HCT116 (cell line): ENCODE measurements at regions not wholly inside any gene's neighbourhood (a gene's known extent, or its start where the extent isn't known, plus 50 kb on each side); places are given as distances from the start of the nearest gene placed in this dataset.

ENCODE experiments used
- ATAC-seq: fragments of 200-7000 bp; cut with Tn5 transposase; 2 replicates; pipeline ENCODE4 v1.9.1; 2020; ENCODE audit warnings: mild to moderate bottlenecking, moderate library complexity
- BruUV-seq: library from RNA; stranded (reverse); fragments of 400-500 nt; replicated peaks from 2 replicates; lab custom pipeline; 2021; lab: Mats Ljungman, UMichigan
- CTCF ChIA-PET: fragments of 300-600 bp; sonication (Branson Sonifier 250); formaldehyde crosslinking; loops from one replicate; lab custom pipeline; 2021; ENCODE audit warnings: antibody characterized with exemption; lab: Charles Lee
- POLR2A ChIA-PET: fragments of 300-600, 350-600 bp; sonication (Branson Sonifier 250); formaldehyde crosslinking; loops from one replicate; lab custom pipeline; 2021; ENCODE audit warnings: antibody characterized with exemption; lab: Charles Lee
- RAD21 ChIA-PET, 2 experiments: fragments of 300-600 bp; sonication (Branson Sonifier 250); formaldehyde crosslinking; loops; one replicate each; lab custom pipeline; 2023; ENCODE audit warnings: low total read pairs in 2 of 2; ENCODE audit not compliant: uncharacterized antibody in 2 of 2, unreplicated experiment in 2 of 2, low non-redundant PET in 1 of 2; lab: Charles Lee
- DNase-seq: peaks from one replicate; pipeline ENCODE4 v3.0.0-alpha.2; 2010; ENCODE audit warnings: low read depth, low spot score
- H2AFZ ChIP-seq: fragments of 200-600 bp; shearing (Covaris generic), sonication (generic); 2 replicates; pipeline ENCODE4 v1.6.1; 2017; ENCODE audit warnings: low read depth, mixed run types, mixed read lengths, antibody characterized with exemption, low read length; ENCODE audit not compliant: poor library complexity, severe bottlenecking
- H3K27ac ChIP-seq: 2 replicates; pipeline ENCODE4 v1.5.1; 2012; ENCODE audit warnings: low read depth, low read length
- H3K27me3 ChIP-seq: fragments of 200-600 bp; sonication (generic); 2 replicates; pipeline ENCODE4 v1.6.1; 2016; ENCODE audit warnings: mixed run types, low read length, mixed read lengths; ENCODE audit not compliant: insufficient read depth
- H3K36me3 ChIP-seq, 2 experiments: fragments of 200-500 bp in 1 of 2; fragments of 200-600 bp in 1 of 2; sonication (Bioruptor generic) in 1 of 2; sonication (generic) in 1 of 2; 2 replicates each; pipeline versions ENCODE4 v1.5.1 to v1.6.1; 2014 to 2016; ENCODE audit warnings: low read length in 2 of 2, inconsistent platforms in 1 of 2, mixed read lengths in 1 of 2, mixed run types in 1 of 2; ENCODE audit not compliant: insufficient read depth in 2 of 2, control insufficient read depth in 1 of 2
- H3K4me1 ChIP-seq, 2 experiments: fragments of 200-600 bp in 1 of 2; sonication (generic) in 1 of 2; 2 replicates each; pipeline versions ENCODE4 v1.5.1 to v1.6.1; 2012 to 2017; ENCODE audit warnings: low read length in 2 of 2, inconsistent platforms in 1 of 2, mild to moderate bottlenecking in 1 of 2, mixed read lengths in 1 of 2, mixed run types in 1 of 2, moderate library complexity in 1 of 2; ENCODE audit not compliant: insufficient read depth in 2 of 2, control insufficient read depth in 1 of 2
- H3K4me2 ChIP-seq: fragments of 200-600 bp; sonication (generic); 2 replicates; pipeline ENCODE4 v1.6.1; 2017; ENCODE audit warnings: mixed run types, low read length, mixed read lengths
- H3K4me3 ChIP-seq, 2 experiments: fragments of 200-600 bp in 1 of 2; sonication (generic) in 1 of 2; replicated peaks in 1 of 2; 2 replicates each; pipeline ENCODE4 v1.5.1; 2011 to 2016; ENCODE audit warnings: low read length in 2 of 2, control low read depth in 1 of 2, low read depth in 1 of 2, mild to moderate bottlenecking in 1 of 2, mixed read lengths in 1 of 2, mixed run types in 1 of 2
- H3K79me2 ChIP-seq: fragments of 200-600 bp; sonication (generic); 2 replicates; pipeline ENCODE4 v1.6.1; 2017; ENCODE audit warnings: mild to moderate bottlenecking, mixed run types, low read length, moderate library complexity, mixed read lengths; ENCODE audit not compliant: insufficient read depth
- H3K9ac ChIP-seq: fragments of 200-600 bp; sonication (generic); 2 replicates; pipeline ENCODE4 v1.6.1; 2016; ENCODE audit warnings: low read length, mixed read lengths
- H3K9me2 ChIP-seq: fragments of 200-600 bp; sonication (generic), shearing (Covaris generic); 2 replicates; pipeline ENCODE4 v1.6.1; 2017; ENCODE audit warnings: mixed run types, mild to moderate bottlenecking, moderate library complexity; ENCODE audit not compliant: insufficient read depth
- H3K9me3 ChIP-seq, 2 experiments: fragments of 200-500 bp in 1 of 2; fragments of 200-600 bp in 1 of 2; sonication (Bioruptor generic) in 1 of 2; sonication (generic) in 1 of 2; 2 replicates each; pipeline ENCODE4 v1.6.1; 2014 to 2017; ENCODE audit warnings: low read length in 2 of 2, mixed read lengths in 2 of 2, inconsistent platforms in 1 of 2, low read depth in 1 of 2, mild to moderate bottlenecking in 1 of 2, mixed run types in 1 of 2, moderate library complexity in 1 of 2; ENCODE audit not compliant: control insufficient read depth in 1 of 2, insufficient read depth in 1 of 2
- H4K20me1 ChIP-seq: fragments of 200-600 bp; sonication (generic), shearing (Covaris generic); 2 replicates; pipeline ENCODE4 v1.6.1; 2017; ENCODE audit warnings: mixed run types, mild to moderate bottlenecking, moderate library complexity; ENCODE audit not compliant: insufficient read depth
- ATF3 ChIP-seq: IDR thresholded peaks from 2 replicates; pipeline ENCODE4 v1.6.1; 2012
- CBX3 ChIP-seq: IDR thresholded peaks from 2 replicates; pipeline ENCODE4 v1.6.1; 2012; ENCODE audit warnings: low read depth
- CEBPB ChIP-seq: IDR thresholded peaks from 2 replicates; pipeline ENCODE4 v1.6.1; 2012; ENCODE audit warnings: low read depth
- ELF1 ChIP-seq: IDR thresholded peaks from 2 replicates; pipeline ENCODE4 v1.6.1; 2012; ENCODE audit warnings: low read depth, borderline replicate concordance
- EZH2 ChIP-seq: fragments of 200-600 bp; sonication (generic); IDR thresholded peaks from 2 replicates; pipeline ENCODE4 v1.6.1; 2017; ENCODE audit warnings: antibody characterized with exemption, mixed run types
- EZH2phosphoT487 ChIP-seq: fragments of 200-600 bp; IDR thresholded peaks from 2 replicates; pipeline ENCODE4 v1.6.1; 2018; ENCODE audit warnings: antibody characterized with exemption, borderline replicate concordance
- FOSL1 ChIP-seq: IDR thresholded peaks from 2 replicates; pipeline ENCODE4 v1.6.1; 2012; ENCODE audit warnings: low read depth
- JUND ChIP-seq: IDR thresholded peaks from 2 replicates; pipeline ENCODE4 v1.6.1; 2012
- MAX ChIP-seq: IDR thresholded peaks from 2 replicates; pipeline ENCODE4 v1.6.1; 2012
- POLR2A ChIP-seq: IDR thresholded peaks from 2 replicates; pipeline ENCODE4 v1.7.0; 2011; ENCODE audit warnings: borderline replicate concordance; ENCODE audit not compliant: insufficient read depth, insufficient read length; ENCODE audit errors: extremely low read depth
- POLR2AphosphoS5 ChIP-seq: IDR thresholded peaks from 2 replicates; pipeline ENCODE4 v1.6.1; 2011; ENCODE audit warnings: mild to moderate bottlenecking, low read depth, low read length, moderate library complexity
- RAD21 ChIP-seq: IDR thresholded peaks from 2 replicates; pipeline ENCODE4 v1.6.1; 2012; ENCODE audit warnings: low read depth, mild to moderate bottlenecking
- REST ChIP-seq: IDR thresholded peaks from 2 replicates; pipeline ENCODE4 v1.6.1; 2012; ENCODE audit warnings: low read depth
- SIN3A ChIP-seq: IDR thresholded peaks from 2 replicates; pipeline ENCODE4 v1.6.1; 2012; ENCODE audit warnings: low read depth
- SP1 ChIP-seq: IDR thresholded peaks from 2 replicates; pipeline ENCODE4 v1.6.1; 2012; ENCODE audit warnings: low read depth
- SRF ChIP-seq: IDR thresholded peaks from 2 replicates; pipeline ENCODE4 v1.6.1; 2012; ENCODE audit warnings: low read depth
- TCF7L2 ChIP-seq: IDR thresholded peaks from 2 replicates; pipeline ENCODE4 v1.7.0; 2011; ENCODE audit warnings: borderline replicate concordance, inconsistent platforms; ENCODE audit not compliant: insufficient read depth, insufficient read length; ENCODE audit errors: extremely low read depth
- YY1 ChIP-seq: IDR thresholded peaks from 2 replicates; pipeline ENCODE4 v1.6.1; 2011; ENCODE audit warnings: low read length, low read depth, moderate library complexity, mild to moderate bottlenecking; ENCODE audit not compliant: insufficient replicate concordance; ENCODE audit errors: extremely low read depth
- ZFX ChIP-seq: fragments of 450-650 bp; IDR thresholded peaks from 2 replicates; pipeline ENCODE4 v1.6.1; 2017
- ZNF274 ChIP-seq: fragments of 200-500 bp; sonication (Bioruptor generic); IDR thresholded peaks from 2 replicates; pipeline ENCODE4 v1.6.1; 2014; ENCODE audit warnings: mild to moderate bottlenecking, low read depth, low read length, inconsistent platforms
- intact Hi-C: fragments of 100-400 bp; cut with micrococcal nuclease; formaldehyde crosslinking; loops from 2 replicates; pipeline ENCODE4 v1.10.0; 2022

GRCh38 chr4:108415389-108415788, 205.0 kb upstream of the RPL34 start:
- H3K27ac ChIP-seq, result no peak overlapping the region
- H3K9me3 ChIP-seq, result no peaks in the 10 kb centered on the region
- no peaks in the 10 kb centered on the region for H3K79me2 ChIP-seq
- H3K36me3 ChIP-seq, result no peaks in the 10 kb centered on the region
- POLR2A ChIA-PET, result no interaction called here
- no peak for TF ChIP-seq RAD21
- TF ChIP-seq CEBPB, result no peak
- no peak for TF ChIP-seq ZNF274
- TF ChIP-seq SP1, result no peak
- no peak for TF ChIP-seq JUND
- TF ChIP-seq POLR2A, result no peak
- no peak for TF ChIP-seq CBX3
- ATAC-seq, result no peak
- intact Hi-C loops, result no loop called here
- no peak overlapping the region for H2AFZ ChIP-seq
- H3K9ac ChIP-seq, result no peak overlapping the region
- no peak for DNase-seq
- no peaks in the 10 kb centered on the region for H3K4me1 ChIP-seq
- H3K4me2 ChIP-seq, result no peak overlapping the region
- no TSS peak for BruUV-seq
- no peak overlapping the region for H3K4me3 ChIP-seq
- CTCF ChIA-PET, result no interaction called here
- RAD21 ChIA-PET, result no interaction called here
- no peaks in the 10 kb centered on the region for H3K27me3 ChIP-seq
- no peaks in the 10 kb centered on the region for H4K20me1 ChIP-seq
- no peaks in the 10 kb centered on the region for H3K9me2 ChIP-seq

- no peak for DNase-seq
- no peaks in the 10 kb centered on the region for H4K20me1 ChIP-seq
- intact Hi-C loops, result no loop called here
These were observed 208.5 kb upstream of the RPL34 start for GRCh38 chr4:108411836-108412235.

More at GRCh38 chr4:108411836-108412235, 208.5 kb upstream of the RPL34 start:
- Histone ChIP-seq H3K4me3 (no peak overlapping the region), H3K9ac (no peak overlapping the region), H3K27me3 (no peaks in the 10 kb centered on the region), H3K9me3 (no peaks in the 10 kb centered on the region), H3K27ac (no peak overlapping the region), H3K79me2 (no peaks in the 10 kb centered on the region), H3K36me3 (no peaks in the 10 kb centered on the region), H3K4me2 (no peak overlapping the region), H2AFZ (no peak overlapping the region), H3K9me2 (no peaks in the 10 kb centered on the region), H3K4me1 (no peaks in the 10 kb centered on the region)
- no peak for ATAC-seq
- no peak for TF ChIP-seq SIN3A
- TF ChIP-seq SRF, result no peak
- TF ChIP-seq ATF3, result no peak
- TF ChIP-seq MAX, result no peak
- no peak for TF ChIP-seq POLR2A
- TF ChIP-seq CBX3, result no peak
- no peak for TF ChIP-seq JUND
- TF ChIP-seq FOSL1, result no peak
- TF ChIP-seq TCF7L2, result no peak
- no peak for TF ChIP-seq CEBPB
- TF ChIP-seq ZFX, result no peak
- no peak for TF ChIP-seq EZH2
- TF ChIP-seq RAD21, result no peak
- TF ChIP-seq YY1, result no peak
- TF ChIP-seq ELF1, result no peak
- no peak for TF ChIP-seq ZNF274
- TF ChIP-seq REST, result no peak
- TF ChIP-seq POLR2AphosphoS5, result no peak
- no peak for TF ChIP-seq EZH2phosphoT487
- TF ChIP-seq SP1, result no peak
- POLR2A ChIA-PET, result no interaction called here
- BruUV-seq, result no TSS peak
- RAD21 ChIA-PET, result no interaction called here
- CTCF ChIA-PET, result no interaction called here
